ENCODE measurements at regions not wholly inside any gene's neighbourhood (a gene's known extent, or its start where the extent isn't known, plus 50 kb on each side); places are given as distances from the start of the nearest gene placed in this dataset.

- POLR2A ChIA-PET: no interaction called here
- intact Hi-C loops (cut with micrococcal nuclease): no loop called here
- H3K36me3 Mint-ChIP-seq (ENCODE audit: low read depth): no peaks in the 10 kb centered on the region
Measured at GRCh38 chr7:79810916-79811315, 323.7 kb upstream of the GNAI1 start.

GRCh38 chr7:79806161-79806734, 328.4 kb upstream of the GNAI1 start:
- Mint-ChIP-seq H3K36me3 (ENCODE audit: low read depth) (no peaks in the 10 kb centered on the region), H3K4me1 (ENCODE audit: low read depth) (no peaks in the 10 kb centered on the region), H3K4me3 (no peak overlapping the region), H3K27me3 (no peaks in the 10 kb centered on the region), H3K27ac (no peak overlapping the region), H3K9me3 (no peaks in the 10 kb centered on the region)
- CTCF ChIA-PET: no interaction called here
- DNase-seq (no peak), ATAC-seq (no peak)
- intact Hi-C loops (cut with micrococcal nuclease): no loop called here
- POLR2A ChIA-PET: no interaction called here
- no peak for TF ChIP-seq CTCF (IDR thresholded peaks at IDR 0.05)

More at GRCh38 chr7:79810916-79811315, 323.7 kb upstream of the GNAI1 start:
- H3K4me1 Mint-ChIP-seq (ENCODE audit: low read depth): no peaks in the 10 kb centered on the region
- CTCF ChIA-PET: no interaction called here
- no peak for ATAC-seq
- H3K4me3 Mint-ChIP-seq: no peak overlapping the region
- H3K27ac Mint-ChIP-seq: no peak overlapping the region
- H3K9me3 Mint-ChIP-seq: no peaks in the 10 kb centered on the region
- TF ChIP-seq CTCF (IDR thresholded peaks at IDR 0.05): no peak
- H3K27me3 Mint-ChIP-seq: no peaks in the 10 kb centered on the region
- DNase-seq: no peak

- Mint-ChIP-seq H3K4me1 (ENCODE audit: low read depth) (no peaks in the 10 kb centered on the region), H3K27me3 (no peaks in the 10 kb centered on the region), H3K9me3 (no peaks in the 10 kb centered on the region), H3K36me3 (ENCODE audit: low read depth) (no peaks in the 10 kb centered on the region), H3K27ac (no peak overlapping the region), H3K4me3 (no peak overlapping the region)
- intact Hi-C loops (cut with micrococcal nuclease): no loop called here
- ATAC-seq (no peak), DNase-seq (no peak)
- no peak for TF ChIP-seq CTCF (IDR thresholded peaks at IDR 0.05)
- POLR2A ChIA-PET: no interaction called here
- CTCF ChIA-PET: no interaction called here
Measured at GRCh38 chr7:79790656-79791262, 337.3 kb upstream of the MAGI2 start.

- intact Hi-C loops (cut with micrococcal nuclease): no loop called here
- ChIA-PET CTCF (no interaction called here), POLR2A (no interaction called here)
- TF ChIP-seq CTCF (IDR thresholded peaks at IDR 0.05): no peak
- H3K27ac Mint-ChIP-seq: no peak overlapping the region
- ATAC-seq (no peak), DNase-seq (no peak)
- no peaks in the 10 kb centered on the region for H3K27me3 Mint-ChIP-seq
- H3K36me3 Mint-ChIP-seq (ENCODE audit: low read depth): no peaks in the 10 kb centered on the region
- no peaks in the 10 kb centered on the region for H3K9me3 Mint-ChIP-seq
- H3K4me3 Mint-ChIP-seq: no peak overlapping the region
- H3K4me1 Mint-ChIP-seq (ENCODE audit: low read depth): no peaks in the 10 kb centered on the region
Measured at GRCh38 chr7:79789584-79790345, 336.3 kb upstream of the MAGI2 start.

- Mint-ChIP-seq H3K36me3 (ENCODE audit: low read depth) (no peaks in the 10 kb centered on the region), H3K27ac (no peak overlapping the region), H3K4me1 (ENCODE audit: low read depth) (no peaks in the 10 kb centered on the region), H3K9me3 (no peaks in the 10 kb centered on the region), H3K27me3 (no peaks in the 10 kb centered on the region), H3K4me3 (no peak overlapping the region)
- TF ChIP-seq CTCF (IDR thresholded peaks at IDR 0.05): no peak
- ATAC-seq: no peak
- no peak for DNase-seq
- POLR2A ChIA-PET: no interaction called here
- intact Hi-C loops (cut with micrococcal nuclease): no loop called here
- CTCF ChIA-PET: no interaction called here
Measured at GRCh38 chr7:79787623-79788022, 334.2 kb upstream of the MAGI2 start.
